SU-DHL-6 (cell line): ENCODE measurements at regions not wholly inside any gene's neighbourhood (a gene's known extent, or its start where the extent isn't known, plus 50 kb on each side); places are given as distances from the start of the nearest gene placed in this dataset.

Source experiments
- H2AFZ ChIP-seq: fragments of 200-600 bp; sonication (generic); 2 replicates; pipeline ENCODE4 v1.6.1; 2014; ENCODE audit warnings: low read depth, mild to moderate bottlenecking, moderate library complexity, mixed read lengths, antibody characterized with exemption, low read length; ENCODE audit not compliant: severe bottlenecking
- H3F3A ChIP-seq: fragments of 200-600 bp; shearing (Covaris generic); 2 replicates; pipeline ENCODE4 v1.6.0; 2016; ENCODE audit warnings: antibody characterized with exemption, mild to moderate bottlenecking; ENCODE audit not compliant: insufficient read depth
- H3K27ac ChIP-seq: fragments of 200-600 bp; sonication (generic); 2 replicates; pipeline ENCODE4 v1.5.1; 2016; ENCODE audit warnings: low read depth, mild to moderate bottlenecking, low read length, moderate library complexity, mixed read lengths
- H3K27me3 ChIP-seq: fragments of 200-600 bp; sonication (generic), shearing (Covaris generic); 2 replicates; pipeline ENCODE4 v1.6.0; 2014; ENCODE audit warnings: mild to moderate bottlenecking, low read length
- H3K36me3 ChIP-seq: fragments of 200-600 bp; sonication (generic); 2 replicates; pipeline ENCODE4 v1.6.1; 2014; ENCODE audit warnings: mild to moderate bottlenecking, low read length, mixed read lengths
- H3K4me2 ChIP-seq: fragments of 300-600, 200-600 bp; shearing (Covaris generic), sonication (generic); 2 replicates; pipeline ENCODE4 v1.6.0; 2014; ENCODE audit warnings: low read length, low read depth, mild to moderate bottlenecking; ENCODE audit not compliant: poor library complexity, severe bottlenecking
- H3K4me3 ChIP-seq: fragments of 200-600 bp; sonication (generic); 2 replicates; pipeline ENCODE4 v1.5.1; 2014; ENCODE audit warnings: antibody characterized with exemption, low read length, mild to moderate bottlenecking, mixed read lengths; ENCODE audit not compliant: insufficient read depth, poor library complexity, severe bottlenecking
- H3K79me2 ChIP-seq: fragments of 200-600 bp; sonication (generic); 2 replicates; pipeline ENCODE4 v1.6.1; 2014; ENCODE audit warnings: mild to moderate bottlenecking, low read length, moderate library complexity; ENCODE audit not compliant: insufficient read depth
- H3K9ac ChIP-seq: fragments of 200-600 bp; sonication (generic); 2 replicates; pipeline ENCODE4 v1.7.0; 2014; ENCODE audit warnings: mild to moderate bottlenecking, low read length
- H3K9me2 ChIP-seq: fragments of 200-600 bp; sonication (generic); replicated peaks from 2 replicates; pipeline ENCODE4 v1.6.1; 2014; ENCODE audit warnings: low read length; ENCODE audit not compliant: insufficient read depth
- H3K9me3 ChIP-seq: fragments of 200-600 bp; sonication (generic); 2 replicates; pipeline ENCODE4 v1.6.1; 2014; ENCODE audit warnings: low read length, mixed read lengths; ENCODE audit not compliant: insufficient read depth
- H4K20me1 ChIP-seq: fragments of 200-600 bp; sonication (generic); 2 replicates; pipeline ENCODE4 v1.6.1; 2014; ENCODE audit warnings: low read depth, mild to moderate bottlenecking, antibody characterized with exemption, low read length, moderate library complexity, mixed read lengths
- CTCF ChIP-seq: fragments of 200-600 bp; sonication (generic); IDR thresholded peaks from one replicate; pipeline ENCODE4 v1.5.1; 2017; ENCODE audit warnings: antibody characterized with exemption, mild to moderate bottlenecking, low read length, moderate library complexity; ENCODE audit not compliant: insufficient read depth, poor library complexity, severe bottlenecking
- EZH2phosphoT487 ChIP-seq: fragments of 200-600 bp; sonication (generic), shearing (Covaris generic); conservative IDR thresholded peaks from 2 replicates; pipeline ENCODE4 v1.6.1; 2018; ENCODE audit warnings: mild to moderate bottlenecking, antibody characterized with exemption, low read length, moderate library complexity, mixed read lengths

GRCh38 chr18:77550625-77551024 is 301.0 kb downstream of the GALR1 start:
- TF ChIP-seq CTCF (no peak), EZH2phosphoT487 (no peak)
- Histone ChIP-seq H3K4me3 (no peak overlapping the region), H3K4me2 (no peak overlapping the region), H3K9me3 (no peaks in the 10 kb centered on the region), H3K9ac (no peak overlapping the region), H2AFZ (no peak overlapping the region), H3K36me3 (no peaks in the 10 kb centered on the region), H3K79me2 (no peaks in the 10 kb centered on the region), H4K20me1 (no peaks in the 10 kb centered on the region), H3F3A (no peaks in the 10 kb centered on the region), H3K27me3 (no peaks in the 10 kb centered on the region), H3K27ac (no peak overlapping the region), H3K9me2 (no peaks in the 10 kb centered on the region)

- Histone ChIP-seq H3F3A (no peaks in the 10 kb centered on the region), H4K20me1 (no peaks in the 10 kb centered on the region), H3K27ac (no peak overlapping the region), H3K9me2 (no peaks in the 10 kb centered on the region), H3K4me3 (no peak overlapping the region), H3K36me3 (no peaks in the 10 kb centered on the region), H3K27me3 (no peaks in the 10 kb centered on the region), H3K9ac (no peak overlapping the region), H3K79me2 (no peaks in the 10 kb centered on the region), H3K9me3 (no peaks in the 10 kb centered on the region), H2AFZ (no peak overlapping the region), H3K4me2 (no peak overlapping the region)
- TF ChIP-seq EZH2phosphoT487 = no peak
- TF ChIP-seq CTCF = no peak
These were observed 301.4 kb downstream of the GALR1 start for GRCh38 chr18:77551055-77551454.

- Histone ChIP-seq H4K20me1 (no peaks in the 10 kb centered on the region), H3K27ac (no peak overlapping the region), H2AFZ (no peak overlapping the region), H3K9ac (no peak overlapping the region), H3K36me3 (no peaks in the 10 kb centered on the region), H3F3A (no peaks in the 10 kb centered on the region), H3K79me2 (no peaks in the 10 kb centered on the region), H3K4me3 (no peak overlapping the region), H3K9me3 (no peaks in the 10 kb centered on the region), H3K9me2 (no peaks in the 10 kb centered on the region), H3K27me3 (no peaks in the 10 kb centered on the region), H3K4me2 (no peak overlapping the region)
- TF ChIP-seq EZH2phosphoT487 (no peak), CTCF (no peak)
These were observed 303.3 kb downstream of the GALR1 start for GRCh38 chr18:77552945-77553344.

GRCh38 chr18:77554061-77554460 is 304.4 kb downstream of the GALR1 start:
- H2AFZ ChIP-seq = no peak overlapping the region
- no peak overlapping the region for H3K9ac ChIP-seq
- no peak overlapping the region for H3K27ac ChIP-seq
- no peaks in the 10 kb centered on the region for H3K9me3 ChIP-seq
- H4K20me1 ChIP-seq = no peaks in the 10 kb centered on the region
- H3K4me3 ChIP-seq = no peak overlapping the region
- TF ChIP-seq CTCF (no peak), EZH2phosphoT487 (no peak)
- no peaks in the 10 kb centered on the region for H3F3A ChIP-seq
- no peaks in the 10 kb centered on the region for H3K27me3 ChIP-seq
- no peak overlapping the region for H3K4me2 ChIP-seq
- no peaks in the 10 kb centered on the region for H3K9me2 ChIP-seq
- H3K36me3 ChIP-seq = no peaks in the 10 kb centered on the region
- H3K79me2 ChIP-seq = no peaks in the 10 kb centered on the region
